K562 (cell line): ENCODE measurements at regions not wholly inside any gene's neighbourhood (a gene's known extent, or its start where the extent isn't known, plus 50 kb on each side); places are given as distances from the start of the nearest gene placed in this dataset.

Experiments used
- ATAC-seq: fragments of 200-7000 bp; cut with Tn5 transposase; 3 replicates; pipeline ENCODE4 v1.9.1; 2020; ENCODE audit warnings: moderate library complexity
- BruUV-seq: library from RNA; stranded (reverse); fragments of 400-500 nt; replicated peaks from 2 replicates; lab custom pipeline; 2021; lab: Mats Ljungman, UMichigan
- CTCF ChIA-PET: fragments of 300-600 bp; formaldehyde crosslinking; extraction: SDS; loops from one replicate; lab custom pipeline; 2021; ENCODE audit warnings: low intra/inter-chr PET ratio; lab: Yijun Ruan, JAX
- POLR2A ChIA-PET: fragments of 300-600, 350-650 bp; sonication (Branson Sonifier 250); formaldehyde crosslinking; extraction: SDS; loops from one replicate; lab custom pipeline; 2021; ENCODE audit warnings: antibody characterized with exemption, inconsistent platforms; lab: Yijun Ruan, JAX
- DNase-seq, 4 experiments: peaks; one replicate each; pipeline versions ENCODE4 v3.0.0 to v3.0.0-alpha.2; 2011 to 2018; ENCODE audit warnings: low spot score in 3 of 4, mixed read lengths in 3 of 4; ENCODE audit errors: extremely low read depth in 1 of 4
- FAIRE-seq: peaks from 2 replicates; lab custom pipeline; 2011; peaks lifted over from hg19 to GRCh38; lab: Jason Lieb, UNC
- H2AFZ ChIP-seq: 2 replicates; pipeline ENCODE4 v1.6.0; 2011; ENCODE audit warnings: low read depth, low read length, control low read depth, inconsistent platforms
- H3K27ac ChIP-seq: fragments of 200-600 bp; 3 replicates; pipeline ENCODE4 v1.8.0; 2011; ENCODE audit warnings: low read depth, mild to moderate bottlenecking, control low read depth, inconsistent platforms, low read length, moderate library complexity, mixed read lengths; ENCODE audit errors: extremely low read depth
- H3K27me3 ChIP-seq, 2 experiments: fragments of 300-600 bp in 1 of 2; 2 replicates in 1 of 2; 3 replicates in 1 of 2; pipeline versions ENCODE4 v1.6.0 to v1.8.0; 2011; ENCODE audit warnings: inconsistent platforms in 2 of 2, low read length in 2 of 2, mild to moderate bottlenecking in 1 of 2, mixed read lengths in 1 of 2, moderate library complexity in 1 of 2; ENCODE audit not compliant: control insufficient read depth in 2 of 2, insufficient read depth in 2 of 2
- H3K36me3 ChIP-seq: fragments of 300-600 bp; 3 replicates; pipeline ENCODE4 v1.8.0; 2011; ENCODE audit warnings: mild to moderate bottlenecking, low read length, inconsistent platforms; ENCODE audit not compliant: control insufficient read depth, insufficient read depth
- H3K4me1 ChIP-seq, 2 experiments: fragments of 200-600 bp in 1 of 2; replicated peaks in 1 of 2; 2 replicates in 1 of 2; 3 replicates in 1 of 2; pipeline versions ENCODE4 v1.5.1 to v1.8.0; 2011; ENCODE audit warnings: inconsistent platforms in 2 of 2, low read length in 2 of 2, mild to moderate bottlenecking in 1 of 2, mixed read lengths in 1 of 2, moderate library complexity in 1 of 2; ENCODE audit not compliant: control insufficient read depth in 2 of 2, insufficient read depth in 2 of 2
- H3K4me2 ChIP-seq: 2 replicates; pipeline ENCODE4 v1.6.1; 2011; ENCODE audit warnings: low read length, control low read depth, inconsistent platforms, mixed read lengths; ENCODE audit not compliant: insufficient read depth
- H3K4me3 ChIP-seq: fragments of 200-600 bp; sonication (generic), shearing (Covaris generic); 2 replicates; pipeline ENCODE4 v1.5.1; 2016; ENCODE audit warnings: control low read depth, inconsistent platforms
- H3K79me2 ChIP-seq: fragments of 200-600 bp; 3 replicates; pipeline ENCODE4 v1.8.0; 2011; ENCODE audit warnings: low read length, inconsistent platforms; ENCODE audit not compliant: control insufficient read depth, insufficient read depth
- H3K9ac ChIP-seq, 2 experiments: 2 replicates each; pipeline versions ENCODE4 v1.6.0 to v1.6.1; 2011; ENCODE audit warnings: low read depth in 2 of 2, low read length in 2 of 2, control low read depth in 1 of 2, inconsistent platforms in 1 of 2, mild to moderate bottlenecking in 1 of 2, mixed read lengths in 1 of 2; ENCODE audit not compliant: insufficient read depth in 1 of 2
- H3K9me1 ChIP-seq: one replicate; pipeline ENCODE4 v1.6.0; 2011; ENCODE audit warnings: inconsistent platforms, mild to moderate bottlenecking, low read length, moderate library complexity; ENCODE audit not compliant: control insufficient read depth, insufficient read depth
- H3K9me3 ChIP-seq: replicated peaks from 2 replicates; pipeline ENCODE4 v1.5.1; 2011; ENCODE audit warnings: low read depth, low read length, inconsistent platforms; ENCODE audit not compliant: control insufficient read depth, insufficient read depth
- H4K20me1 ChIP-seq: replicated peaks from 2 replicates; pipeline ENCODE4 v1.6.1; 2011; ENCODE audit warnings: low read length, inconsistent platforms, mixed read lengths; ENCODE audit not compliant: control insufficient read depth, insufficient read depth
- ETS2 ChIP-seq: IDR thresholded peaks from 2 replicates; pipeline ENCODE4 v1.6.1; 2016; ENCODE audit warnings: borderline replicate concordance, missing genetic modification characterization, mild to moderate bottlenecking, moderate library complexity, missing compliant biosample characterization; ENCODE audit not compliant: poor library complexity, severe bottlenecking
- NR2C2 ChIP-seq, 2 experiments: fragments of 200-800 bp in 1 of 2; sonication (Bioruptor generic) in 1 of 2; sonication (generic) in 1 of 2; formaldehyde crosslinking in 1 of 2; IDR thresholded peaks; 2 replicates each; pipeline versions ENCODE4 v1.6.1 to v1.8.0; 2016 to 2022; ENCODE audit warnings: mild to moderate bottlenecking in 1 of 2, missing compliant biosample characterization in 1 of 2, missing genetic modification characterization in 1 of 2, missing genetic modification reagents in 1 of 2
- PTTG1 ChIP-seq: fragments of 450-650 bp; IDR thresholded peaks from 2 replicates; pipeline ENCODE4 v1.6.1; 2016; ENCODE audit warnings: low read depth, mild to moderate bottlenecking, missing genetic modification characterization, missing compliant biosample characterization
- RBM22 ChIP-seq: fragments of 200-400 bp; formaldehyde crosslinking; IDR thresholded peaks from 2 replicates; pipeline ENCODE4 v1.6.1; 2018; ENCODE audit warnings: low read length, low read depth; ENCODE audit not compliant: poor library complexity, severe bottlenecking
- RCOR1 ChIP-seq, 2 experiments: IDR thresholded peaks; 2 replicates each; pipeline ENCODE4 v1.6.1; 2012; ENCODE audit warnings: low read depth in 2 of 2, low read length in 2 of 2, borderline replicate concordance in 1 of 2, improper control_type of control experiment in 1 of 2
- SMARCC2 ChIP-seq: fragments of 450-650 bp; IDR thresholded peaks from 2 replicates; pipeline ENCODE4 v1.6.1; 2017; ENCODE audit warnings: antibody characterized with exemption, moderate library complexity, mild to moderate bottlenecking, low read depth
- ZC3H8 ChIP-seq: fragments of 450-650 bp; IDR thresholded peaks from 2 replicates; pipeline ENCODE4 v1.6.1; 2017
- ZNF668 ChIP-seq: fragments of 250-450 bp; sonication (Bioruptor Pico); IDR thresholded peaks from 2 replicates; pipeline ENCODE4 v1.8.0; 2022; ENCODE audit warnings: mild to moderate bottlenecking, inconsistent platforms
- WGBS: fragments of 100-300 bp; shearing (Covaris generic); methylation state at CpG from one replicate; pipeline ENCODE4 v1.1.6; 2016; ENCODE audit warnings: low coverage, mixed read lengths; ENCODE audit not compliant: insufficient coverage; ENCODE audit errors: missing lambda C conversion rate; 5-methylcytosine and 5-hydroxymethylcytosine counted together
- in situ Hi-C: fragments of 300-500 bp; cut with MboI; formaldehyde crosslinking; loops from 4 replicates; pipeline ENCODE4 v1.15.0; 2018; ENCODE audit warnings: inconsistent platforms, mixed read lengths
- intact Hi-C: fragments of 100-400 bp; cut with micrococcal nuclease; formaldehyde crosslinking; loops from 2 replicates; pipeline ENCODE4 v1.14.2; 2022
- TF ChIP-seq, protein P1 (sequence below): fragments of 250-450 bp; sonication (Bioruptor Pico); IDR thresholded peaks from 2 replicates; pipeline ENCODE4 v1.6.1; 2021; ENCODE audit warnings: mild to moderate bottlenecking

DNA sequence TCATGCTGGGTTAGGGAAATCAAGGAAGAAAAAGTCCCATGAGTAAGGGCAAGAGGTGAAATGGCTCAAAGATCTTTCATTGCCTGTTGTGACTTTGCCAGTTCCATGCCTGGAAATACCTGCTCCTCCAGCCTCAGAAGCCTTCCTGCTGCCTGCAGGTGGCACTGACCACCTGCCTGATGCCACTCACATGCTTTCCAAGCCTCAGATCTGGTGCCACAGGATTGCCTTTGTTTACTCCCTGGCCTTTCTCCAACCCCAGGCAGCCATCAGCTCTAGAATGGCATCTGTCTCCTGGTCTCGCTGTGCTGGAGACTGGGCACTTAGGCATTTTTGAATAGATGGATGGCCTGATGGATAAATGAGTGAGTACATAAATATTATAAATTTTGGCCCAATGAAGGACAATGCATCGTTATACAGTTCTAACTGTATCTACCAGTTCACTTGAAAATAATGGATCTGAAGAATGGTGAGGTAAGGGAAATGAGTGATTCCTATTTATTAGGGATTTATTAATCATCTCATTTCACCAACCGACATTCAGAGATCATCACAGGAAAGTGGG lies 657.2 kb downstream of the INHBA start (continued):
- TF ChIP-seq RCOR1 (IDR thresholded peaks at IDR 0.05; ENCODE audit: borderline replicate concordance in 1 of 2, low read depth in 2 of 2, low read length in 2 of 2), result no peak

DNA sequence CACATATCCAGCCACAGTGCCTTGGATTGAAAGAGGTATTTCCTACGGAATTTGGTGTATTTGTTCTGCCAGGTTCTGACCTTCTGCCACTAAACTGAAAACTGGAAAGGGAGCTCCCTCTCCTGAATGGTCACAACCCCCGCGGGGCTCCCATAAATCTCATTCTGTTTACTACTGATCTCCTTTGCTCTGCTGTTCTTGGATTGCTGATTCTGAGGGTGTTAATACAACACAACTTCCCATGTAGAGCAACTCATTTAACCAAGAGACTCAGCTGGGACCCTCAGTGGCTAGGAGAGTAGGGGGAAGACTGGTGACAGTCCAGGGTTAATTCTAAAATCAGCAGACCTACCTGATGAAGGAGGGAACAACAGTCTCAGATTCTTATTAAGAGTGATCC lies 662.9 kb downstream of the INHBA start:
- FAIRE-seq, result no peak
- no peak overlapping the region for H3K4me2 ChIP-seq
- no peaks in the 10 kb centered on the region for H3K79me2 ChIP-seq
- intact Hi-C loops (no loop called here), in situ Hi-C loops (no loop called here)
- ChIA-PET POLR2A (no interaction called here), CTCF (interaction anchor here (0.7 kb wide), 1 partner anchor 808 kb away, joined by 3 read pairs; no protein-coding TSS in a partner anchor)
- WGBS, result 0% methylated on average over 3 of the region's 3 CpGs
- no peaks in the 10 kb centered on the region for H3K9me3 ChIP-seq
- H3K9ac ChIP-seq, result no peak overlapping the region
- ATAC-seq, result no peak
- no peaks in the 10 kb centered on the region for H3K27me3 ChIP-seq
- no peaks in the 10 kb centered on the region for H3K9me1 ChIP-seq
- no peak overlapping the region for H3K4me3 ChIP-seq
- DNase-seq, result no peak
- H3K36me3 ChIP-seq, result no peaks in the 10 kb centered on the region
- no peaks in the 10 kb centered on the region for H4K20me1 ChIP-seq
- no peak overlapping the region for H2AFZ ChIP-seq
- no peak overlapping the region for H3K27ac ChIP-seq
- H3K4me1 ChIP-seq, result no peaks in the 10 kb centered on the region
- BruUV-seq, result no TSS peak
- TF ChIP-seq PTTG1 (tag) (no peak), SMARCC2 (no peak), RBM22 (no peak), ETS2 (no peak), ZC3H8 (no peak), NR2C2 (CRISPR knock-in tag; IDR thresholded peaks at IDR 0.05) (no peak), NR2C2 (tag; IDR thresholded peaks at IDR 0.05) (no peak), ZNF668 (no peak)
- TF ChIP-seq, protein P1, sequence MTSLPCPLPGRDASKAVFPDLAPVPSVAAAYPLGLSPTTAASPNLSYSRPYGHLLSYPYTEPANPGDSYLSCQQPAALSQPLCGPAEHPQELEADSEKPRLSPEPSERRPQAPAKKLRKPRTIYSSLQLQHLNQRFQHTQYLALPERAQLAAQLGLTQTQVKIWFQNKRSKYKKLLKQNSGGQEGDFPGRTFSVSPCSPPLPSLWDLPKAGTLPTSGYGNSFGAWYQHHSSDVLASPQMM (CRISPR knock-in tag), result no peak
